ENCODE measurements at regions not wholly inside any gene's neighbourhood (a gene's known extent, or its start where the extent isn't known, plus 50 kb on each side); places are given as distances from the start of the nearest gene placed in this dataset.
A peak's percentile ranks its signal among the peaks of the same experiment; 100 is the strongest.

DNA sequence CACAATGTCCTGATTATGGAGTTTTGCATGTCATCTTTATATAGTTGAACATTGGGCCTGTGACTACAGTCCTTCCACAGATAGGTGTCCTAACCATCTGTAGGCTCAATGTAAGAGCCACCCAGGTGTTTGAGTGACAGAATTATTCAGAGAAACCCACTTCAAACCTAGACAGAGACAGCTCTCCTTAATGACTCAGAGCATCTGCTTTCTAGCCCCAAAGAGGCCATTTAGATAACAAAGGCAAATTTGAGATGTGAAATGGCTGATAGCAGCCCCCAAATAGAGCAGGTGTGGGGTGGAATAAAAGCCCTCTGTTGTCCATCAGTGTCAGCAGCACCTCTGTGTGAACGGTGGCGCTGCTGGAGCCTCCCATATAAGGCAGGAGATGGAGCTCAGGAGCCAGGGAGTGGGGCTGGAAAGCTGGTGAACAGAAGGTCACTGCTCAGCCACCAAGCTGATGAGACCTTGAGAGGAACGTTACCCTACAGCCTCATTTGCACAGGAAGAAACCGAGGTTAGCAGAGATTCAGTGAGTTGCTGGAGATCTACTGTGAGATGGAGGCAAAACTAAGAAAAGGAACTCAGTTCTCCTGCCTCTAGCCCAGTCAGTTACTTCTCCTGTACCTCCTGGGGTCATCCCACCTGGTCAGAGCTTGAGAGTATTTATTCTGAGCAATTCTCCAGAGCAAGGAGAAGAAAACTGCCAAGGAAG, 153.3 kb upstream of the LNX1 start:
- ChIA-PET CTCF (interaction anchor here (0.6 to 2.0 kb wide), 6 partner anchors 27 to 170 kb away, joined by 3 to 5 read pairs (median 4); no protein-coding TSS in a partner anchor), POLR2A (no interaction called here)
- Histone ChIP-seq H3F3A (replicated peaks; ENCODE audit: insufficient read depth) (no peaks in the 10 kb centered on the region), H4K20me1 (ENCODE audit: insufficient read depth) (no peaks in the 10 kb centered on the region), H3K27ac (ENCODE audit: low read depth in 2 of 2, low read length in 1 of 2) (no peak overlapping the region), H3K36me3 (replicated peaks in 1 of 2; ENCODE audit: control insufficient read depth in 1 of 2, insufficient read depth in 2 of 2, low read length in 1 of 2) (no peaks in the 10 kb centered on the region), H3K79me2 (ENCODE audit: insufficient read depth) (no peaks in the 10 kb centered on the region), H3K9me2 (no peaks in the 10 kb centered on the region), H2AFZ (ENCODE audit: low read depth) (no peak overlapping the region), H3K27me3 (ENCODE audit: insufficient read depth) (no peaks in the 10 kb centered on the region), H3K4me3 (ENCODE audit: low read depth in 2 of 2, low read length in 1 of 2) (no peak overlapping the region), H3K4me2 (no peak overlapping the region), H3K9ac (no peak overlapping the region), H3K4me1 (ENCODE audit: control insufficient read depth in 1 of 2, insufficient read depth in 2 of 2, low read depth in 1 of 2, low read length in 1 of 2) (peaks cover 0 to 8% of the 10 kb centered on the region in 2 experiments; a peak in 2 of 4 replicates), H3K9me3 (no peaks in the 10 kb centered on the region)
- peak; percentile 19 for DNase-seq
- WGBS (ENCODE audit: low lambda C conversion rate), result 68% methylated on average over 4 of the region's 4 CpGs
- TF ChIP-seq EP300 (IDR thresholded peaks at IDR 0.05; ENCODE audit: borderline replicate concordance in 1 of 2, low read depth in 1 of 2, low read length in 1 of 2) (peak in 1 of 2 experiments; percentile 52; a peak in 1 of 4 replicates), GATA2 (CRISPR knock-in tag; IDR thresholded peaks at IDR 0.05) (peak; percentile 51), RAD21 (IDR thresholded peaks at IDR 0.05; ENCODE audit: low read length) (0 out of 2 replicates have a peak, but pooled peaks have one; percentile 33), CHD2 (IDR thresholded peaks at IDR 0.05; ENCODE audit: low read length, partially characterized antibody) (no peak)

- Histone ChIP-seq H3K9me2 (no peaks in the 10 kb centered on the region), H3K4me2 (peak overlapping the region; percentile 29), H4K20me1 (ENCODE audit: insufficient read depth) (no peaks in the 10 kb centered on the region), H3F3A (replicated peaks; ENCODE audit: insufficient read depth) (peaks cover 30% of the 10 kb centered on the region), H3K27me3 (ENCODE audit: insufficient read depth) (no peaks in the 10 kb centered on the region), H3K79me2 (ENCODE audit: insufficient read depth) (no peaks in the 10 kb centered on the region), H3K36me3 (replicated peaks in 1 of 2; ENCODE audit: control insufficient read depth in 1 of 2, insufficient read depth in 2 of 2, low read length in 1 of 2) (no peaks in the 10 kb centered on the region), H3K4me1 (ENCODE audit: control insufficient read depth in 1 of 2, insufficient read depth in 2 of 2, low read depth in 1 of 2, low read length in 1 of 2) (peaks cover 0 to 16% of the 10 kb centered on the region in 2 experiments; a peak in 3 of 4 replicates), H3K9me3 (no peaks in the 10 kb centered on the region), H2AFZ (ENCODE audit: low read depth) (0 out of 2 replicates have a peak overlapping the region, but pooled peaks have one; percentile 1), H3K27ac (ENCODE audit: low read depth in 2 of 2, low read length in 1 of 2) (peak overlapping the region; percentile 39 to 90; a peak in 3 of 4 replicates), H3K9ac (peak overlapping the region; percentile 22; the same call in 1 of the 2 replicates), H3K4me3 (ENCODE audit: low read depth in 2 of 2, low read length in 1 of 2) (no peak overlapping the region)
- TF ChIP-seq, protein P1, sequence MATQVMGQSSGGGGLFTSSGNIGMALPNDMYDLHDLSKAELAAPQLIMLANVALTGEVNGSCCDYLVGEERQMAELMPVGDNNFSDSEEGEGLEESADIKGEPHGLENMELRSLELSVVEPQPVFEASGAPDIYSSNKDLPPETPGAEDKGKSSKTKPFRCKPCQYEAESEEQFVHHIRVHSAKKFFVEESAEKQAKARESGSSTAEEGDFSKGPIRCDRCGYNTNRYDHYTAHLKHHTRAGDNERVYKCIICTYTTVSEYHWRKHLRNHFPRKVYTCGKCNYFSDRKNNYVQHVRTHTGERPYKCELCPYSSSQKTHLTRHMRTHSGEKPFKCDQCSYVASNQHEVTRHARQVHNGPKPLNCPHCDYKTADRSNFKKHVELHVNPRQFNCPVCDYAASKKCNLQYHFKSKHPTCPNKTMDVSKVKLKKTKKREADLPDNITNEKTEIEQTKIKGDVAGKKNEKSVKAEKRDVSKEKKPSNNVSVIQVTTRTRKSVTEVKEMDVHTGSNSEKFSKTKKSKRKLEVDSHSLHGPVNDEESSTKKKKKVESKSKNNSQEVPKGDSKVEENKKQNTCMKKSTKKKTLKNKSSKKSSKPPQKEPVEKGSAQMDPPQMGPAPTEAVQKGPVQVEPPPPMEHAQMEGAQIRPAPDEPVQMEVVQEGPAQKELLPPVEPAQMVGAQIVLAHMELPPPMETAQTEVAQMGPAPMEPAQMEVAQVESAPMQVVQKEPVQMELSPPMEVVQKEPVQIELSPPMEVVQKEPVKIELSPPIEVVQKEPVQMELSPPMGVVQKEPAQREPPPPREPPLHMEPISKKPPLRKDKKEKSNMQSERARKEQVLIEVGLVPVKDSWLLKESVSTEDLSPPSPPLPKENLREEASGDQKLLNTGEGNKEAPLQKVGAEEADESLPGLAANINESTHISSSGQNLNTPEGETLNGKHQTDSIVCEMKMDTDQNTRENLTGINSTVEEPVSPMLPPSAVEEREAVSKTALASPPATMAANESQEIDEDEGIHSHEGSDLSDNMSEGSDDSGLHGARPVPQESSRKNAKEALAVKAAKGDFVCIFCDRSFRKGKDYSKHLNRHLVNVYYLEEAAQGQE (IDR thresholded peaks at IDR 0.05; ENCODE audit: low read depth, low read length), result no peak
- TF ChIP-seq RXRA (IDR thresholded peaks at IDR 0.05; ENCODE audit: borderline replicate concordance, low read depth) (no peak), JUND (IDR thresholded peaks at IDR 0.05) (peak; percentile 77), CTCF (IDR thresholded peaks at IDR 0.05) (no peak), MEF2A (IDR thresholded peaks at IDR 0.05; ENCODE audit: borderline replicate concordance, low read depth) (peak; percentile 17; the same call in 1 of the 2 replicates), PBX3 (IDR thresholded peaks at IDR 0.05) (peak; percentile 69; the same call in 1 of the 2 replicates), FOSL2 (IDR thresholded peaks at IDR 0.05; ENCODE audit: borderline replicate concordance, low read depth) (peak; percentile 87; the same call in 1 of the 2 replicates), TCF12 (IDR thresholded peaks at IDR 0.05) (peak; percentile 46), EP300 (IDR thresholded peaks at IDR 0.05; ENCODE audit: borderline replicate concordance in 1 of 2, low read depth in 1 of 2, low read length in 1 of 2) (peak in 1 of 2 experiments; percentile 23; a peak in 1 of 4 replicates), NFIC (IDR thresholded peaks at IDR 0.05; ENCODE audit: borderline replicate concordance) (peak; percentile 50; the same call in 1 of the 2 replicates)
- 9% methylated on average over 3 of the region's 3 CpGs for WGBS (ENCODE audit: low lambda C conversion rate)
- POLR2A ChIA-PET, result no interaction called here
- CTCF ChIA-PET, result interaction anchor here (1.2 kb wide), 1 partner anchor 173 kb away, joined by 3 read pairs; no protein-coding TSS in a partner anchor
- DNase-seq, result no peak
Measured at GRCh38 chr4:53734584-53735353, 143.5 kb upstream of the LNX1 start.
